ENCODE measurements at regions not wholly inside any gene's neighbourhood (a gene's known extent, or its start where the extent isn't known, plus 50 kb on each side); places are given as distances from the start of the nearest gene placed in this dataset.

- TF ChIP-seq BHLHE40 (IDR thresholded peaks at IDR 0.05; ENCODE audit: low read depth, low read length) (no peak), USF2 (IDR thresholded peaks at IDR 0.05; ENCODE audit: low read depth, low read length) (no peak), CTCF (conservative IDR thresholded peaks at IDR 0.05; ENCODE audit: low read depth, low read length) (no peak), ELK1 (IDR thresholded peaks at IDR 0.05; ENCODE audit: borderline replicate concordance, low read depth, low read length) (no peak), MAFK (IDR thresholded peaks at IDR 0.05; ENCODE audit: low read depth, low read length) (no peak), RCOR1 (IDR thresholded peaks at IDR 0.05; ENCODE audit: insufficient replicate concordance, low read length) (no peak), FOS (IDR thresholded peaks at IDR 0.05; ENCODE audit: low read depth, low read length) (no peak), NFE2L2 (IDR thresholded peaks at IDR 0.05; ENCODE audit: low read depth, low read length) (no peak), POLR2A (IDR thresholded peaks at IDR 0.05; ENCODE audit: low read depth, low read length) (no peak), SMC3 (IDR thresholded peaks at IDR 0.05; ENCODE audit: low read depth, low read length) (no peak), MAZ (IDR thresholded peaks at IDR 0.05; ENCODE audit: borderline replicate concordance, low read depth, low read length) (no peak), CHD1 (IDR thresholded peaks at IDR 0.05; ENCODE audit: low read depth, low read length) (no peak), RAD21 (IDR thresholded peaks at IDR 0.05; ENCODE audit: low read length) (no peak)
Measured at GRCh38 chr18:56267334-56267733, 371.1 kb downstream of the TXNL1 start.

Measured in IMR-90 (cell line).